Transverse colon (tissue), 4 donors: ENCODE measurements at regions not wholly inside any gene's neighbourhood (a gene's known extent, or its start where the extent isn't known, plus 50 kb on each side); places are given as distances from the start of the nearest gene placed in this dataset.
A peak's percentile ranks its signal among the peaks of the same experiment; 100 is the strongest.

Experiments
- DNase-seq: peaks from one replicate; pipeline ENCODE4 v3.0.0-alpha.2; 2019
- H3K27ac ChIP-seq, 4 donors: fragments of 200-600 bp; sonication (generic); 2 replicates each; pipeline ENCODE4 v1.5.1; 2016 to 2018; ENCODE audit warnings: inconsistent platforms in 4 of 4
- H3K27me3 ChIP-seq: fragments of 200-600 bp; sonication (generic); 2 replicates; pipeline ENCODE4 v1.5.1; 2017; ENCODE audit warnings: inconsistent platforms
- H3K36me3 ChIP-seq, 4 donors: fragments of 200-600 bp; sonication (generic); 2 replicates each; pipeline ENCODE4 v1.5.1; 2017 to 2019; ENCODE audit warnings: inconsistent platforms in 4 of 4
- H3K4me1 ChIP-seq, 4 donors: fragments of 200-600 bp; sonication (generic); 2 replicates each; pipeline ENCODE4 v1.5.1; 2017 to 2020; ENCODE audit warnings: inconsistent platforms in 4 of 4
- H3K4me3 ChIP-seq, 4 donors: fragments of 200-600 bp; sonication (generic); 1 replicate in 1 of 4; 2 replicates in 3 of 4; pipeline versions ENCODE4 v1.5.1 to v1.6.1; 2017 to 2019; ENCODE audit warnings: inconsistent platforms in 4 of 4
- H3K9me3 ChIP-seq, 2 donors: fragments of 200-600 bp; sonication (generic); 2 replicates each; pipeline ENCODE4 v1.5.1; 2017 to 2019; ENCODE audit warnings: inconsistent platforms in 2 of 2
- CTCF ChIP-seq, 5 experiments: fragments of 200-600 bp in 3 of 5; fragments of 450-650 bp in 2 of 5; sonication (generic) in 3 of 5; IDR thresholded peaks; 1 replicate in 2 of 5; 2 replicates in 3 of 5; pipeline ENCODE4 v1.5.1; 2016 to 2017; ENCODE audit warnings: antibody characterized with exemption in 5 of 5, inconsistent platforms in 3 of 5, mild to moderate bottlenecking in 2 of 5, moderate library complexity in 1 of 5
- EP300 ChIP-seq: sonication (generic); formaldehyde crosslinking; IDR thresholded peaks from one replicate; pipeline ENCODE4 v1.6.1; 2017; ENCODE audit warnings: antibody characterized with exemption, low read depth
- POLR2A ChIP-seq: fragments of 450-650 bp; IDR thresholded peaks from one replicate; pipeline ENCODE4 v1.6.1; 2016; ENCODE audit warnings: antibody characterized with exemption, mild to moderate bottlenecking, moderate library complexity
- POLR2AphosphoS5 ChIP-seq, 3 donors: sonication (generic); formaldehyde crosslinking; IDR thresholded peaks; one replicate each; pipeline ENCODE4 v1.6.1; 2016; ENCODE audit warnings: antibody characterized with exemption in 3 of 3
- WGBS, 2 donors: methylation state at CpG; one replicate each; pipeline ENCODE4 v1.1.5; 2018; ENCODE audit warnings: low coverage in 1 of 2; 5-methylcytosine and 5-hydroxymethylcytosine counted together
- in situ Hi-C, 4 donors: fragments of 200-750 bp; cut with MboI; loops; one replicate each; pipeline versions ENCODE4 v1.15.0 to v1.15.1; 2017; ENCODE audit warnings: low sequenced_read_pairs in 3 of 4, low pct_ligation_motif_present in 1 of 4, low pct_unique_long_range_greater_than_20kb in 1 of 4
- intact Hi-C: fragments of 100-400 bp; cut with DNase I; formaldehyde crosslinking; loops from one replicate; pipeline ENCODE4 v1.15.1; 2023; ENCODE audit warnings: low total_unique reads

GRCh38 chr11:79956061-79956460 lies 515.2 kb upstream of the TENM4 start:
- in situ Hi-C loops = no loop called here
- intact Hi-C loops = no loop called here
- no peak for DNase-seq
- no peak overlapping the region for H3K27ac ChIP-seq
- WGBS, 2 donors = 75 to 89% methylated on average over 2 to 4 of the region's 4 CpGs
- TF ChIP-seq POLR2AphosphoS5 (IDR thresholded peaks at IDR 0.05) (no peak), CTCF (IDR thresholded peaks at IDR 0.05) (no peak), POLR2A (no peak), EP300 (no peak)
- no peaks in the 10 kb centered on the region for H3K9me3 ChIP-seq
- no peaks in the 10 kb centered on the region for H3K27me3 ChIP-seq
- H3K4me3 ChIP-seq = no peak overlapping the region
- H3K4me1 ChIP-seq = peaks cover 0 to 3% (median 0%) of the 10 kb centered on the region in 4 donors
- H3K36me3 ChIP-seq = no peaks in the 10 kb centered on the region

- TF ChIP-seq POLR2AphosphoS5 (IDR thresholded peaks at IDR 0.05) (no peak), CTCF (IDR thresholded peaks at IDR 0.05) (peak in 1 of 5 experiments; percentile 9), POLR2A (no peak)
These were observed 512.8 kb upstream of the TENM4 start for GRCh38 chr11:79953629-79954028.

GRCh38 chr11:79950741-79951140 lies 509.9 kb upstream of the TENM4 start:
- 80 to 83% methylated on average over 4 of the region's 4 CpGs for WGBS, 2 donors

More at GRCh38 chr11:79953629-79954028, 512.8 kb upstream of the TENM4 start:
- H3K27ac ChIP-seq = no peak overlapping the region
- in situ Hi-C loops = no loop called here
- peaks cover 0 to 3% (median 0%) of the 10 kb centered on the region in 4 donors for H3K4me1 ChIP-seq
- WGBS, 2 donors = 57 to 92% methylated on average over 1 of the region's 1 CpG
- no peaks in the 10 kb centered on the region for H3K36me3 ChIP-seq
- no peak overlapping the region for H3K4me3 ChIP-seq
- H3K27me3 ChIP-seq = no peaks in the 10 kb centered on the region
- no peaks in the 10 kb centered on the region for H3K9me3 ChIP-seq
- no peak for DNase-seq
- intact Hi-C loops = no loop called here

GRCh38 chr11:79950172-79950571 lies 509.3 kb upstream of the TENM4 start:
- Histone ChIP-seq H3K36me3 (no peaks in the 10 kb centered on the region), H3K27me3 (no peaks in the 10 kb centered on the region), H3K4me3 (no peak overlapping the region), H3K27ac (no peak overlapping the region), H3K9me3 (no peaks in the 10 kb centered on the region), H3K4me1 (no peaks in the 10 kb centered on the region)
- 76 to 100% methylated on average over 1 to 4 of the region's 4 CpGs for WGBS, 2 donors
- DNase-seq = no peak
- intact Hi-C loops (no loop called here), in situ Hi-C loops (no loop called here)
- TF ChIP-seq CTCF (IDR thresholded peaks at IDR 0.05) (no peak), POLR2AphosphoS5 (IDR thresholded peaks at IDR 0.05) (no peak), EP300 (no peak), POLR2A (no peak)

More at GRCh38 chr11:79950741-79951140, 509.9 kb upstream of the TENM4 start:
- Histone ChIP-seq H3K27ac (no peak overlapping the region), H3K9me3 (no peaks in the 10 kb centered on the region), H3K4me1 (no peaks in the 10 kb centered on the region), H3K27me3 (no peaks in the 10 kb centered on the region), H3K4me3 (no peak overlapping the region), H3K36me3 (no peaks in the 10 kb centered on the region)
- intact Hi-C loops = no loop called here
- no peak for DNase-seq
- TF ChIP-seq EP300 (no peak), POLR2AphosphoS5 (IDR thresholded peaks at IDR 0.05) (no peak), POLR2A (no peak), CTCF (IDR thresholded peaks at IDR 0.05) (no peak)
- in situ Hi-C loops = no loop called here
